ENCODE measurements at regions not wholly inside any gene's neighbourhood (a gene's known extent, or its start where the extent isn't known, plus 50 kb on each side); places are given as distances from the start of the nearest gene placed in this dataset.

GRCh38 chr14:26204366-26204727 is 393.5 kb downstream of the NOVA1 start:
- DNase-seq (ENCODE audit: low spot score), result no peak

DNA sequence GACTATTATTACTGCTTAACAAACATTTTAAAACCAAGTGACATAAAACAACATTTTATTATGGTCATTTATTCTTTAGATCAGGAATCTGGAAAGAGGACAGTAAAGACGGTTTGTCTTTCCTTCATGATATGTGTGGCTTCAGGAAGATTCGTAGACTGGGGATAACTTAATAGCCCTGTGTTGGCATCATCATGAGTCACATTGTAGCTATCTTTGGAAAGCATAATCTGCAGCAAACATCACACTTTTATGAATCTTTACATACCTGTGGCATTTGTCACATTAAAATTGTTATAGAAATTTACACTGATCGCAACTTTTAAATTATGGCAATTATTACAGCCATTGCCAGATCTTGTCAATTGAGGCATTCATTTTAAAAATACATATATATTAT is 397.1 kb downstream of the NOVA1 start:
- DNase-seq (ENCODE audit: low spot score), result no peak

- DNase-seq (ENCODE audit: low spot score), result no peak
Observed at GRCh38 chr14:26199590-26200370, 398.1 kb downstream of the NOVA1 start.

DNA sequence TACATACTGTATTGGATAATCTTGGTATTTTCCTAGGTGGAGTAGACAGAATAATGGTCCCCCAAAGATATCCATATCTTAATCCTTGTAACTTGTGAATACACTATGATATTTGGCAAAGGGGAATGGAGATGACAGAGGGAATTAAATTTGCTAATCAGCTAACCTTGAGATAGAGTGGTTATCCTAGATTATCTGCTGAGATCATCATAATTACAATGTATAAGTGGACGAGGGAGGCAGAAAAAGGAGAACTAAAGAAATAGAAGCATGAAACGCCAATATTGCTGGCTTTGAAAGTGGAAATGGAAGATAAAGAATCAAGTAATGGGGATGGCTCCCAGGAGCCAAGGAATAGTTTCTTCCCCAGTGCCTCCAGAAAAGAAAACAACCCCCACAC is 398.7 kb downstream of the NOVA1 start:
- no peak for DNase-seq (ENCODE audit: low spot score)

- no peak for DNase-seq (ENCODE audit: low spot score)
Observed at GRCh38 chr14:26194816-26195215, 403.0 kb downstream of the NOVA1 start.

DNA sequence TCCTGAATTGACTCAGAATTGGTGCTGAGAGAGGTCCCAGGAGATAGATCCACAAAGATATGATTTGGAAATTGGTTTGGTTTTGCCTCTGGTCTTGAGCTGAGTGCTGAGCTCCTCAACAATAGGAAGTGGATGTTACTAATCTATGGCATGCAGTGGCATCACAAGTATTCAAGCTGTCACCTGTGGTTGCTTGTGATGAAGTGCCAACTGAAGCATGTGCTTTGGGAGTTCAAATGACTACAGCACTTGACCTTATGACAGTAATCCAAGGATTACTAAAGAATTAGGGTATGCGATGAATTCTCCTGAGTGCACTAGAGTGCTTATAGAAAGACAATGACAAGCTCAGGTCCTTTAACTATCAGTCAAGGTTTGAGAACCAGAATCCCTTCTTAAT is 406.2 kb downstream of the NOVA1 start:
- no peak for DNase-seq (ENCODE audit: low spot score)

DNA sequence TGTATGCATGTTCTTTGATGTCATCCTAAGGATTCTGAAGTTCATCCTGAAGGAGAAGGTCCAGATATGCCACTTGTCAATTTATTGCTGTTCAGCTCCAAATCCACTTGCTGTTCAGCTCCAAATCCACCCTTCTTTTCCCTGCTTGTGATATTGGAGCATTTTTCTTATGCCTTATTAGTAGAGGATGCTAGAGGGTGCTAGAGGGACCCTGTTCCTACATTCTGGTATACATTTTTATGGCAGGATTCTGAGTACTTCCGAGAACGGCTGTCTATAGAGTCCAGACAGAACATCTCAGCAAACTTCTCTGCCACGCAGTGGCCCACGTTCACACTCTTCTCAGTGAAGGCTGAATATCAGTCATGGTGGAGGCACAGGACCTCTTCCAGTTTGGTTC is 406.7 kb downstream of the NOVA1 start:
- peak; percentile 15 for DNase-seq (ENCODE audit: low spot score)

- no peak for DNase-seq (ENCODE audit: low spot score)
Observed at GRCh38 chr14:26190646-26191045, 407.2 kb downstream of the NOVA1 start.

- DNase-seq (ENCODE audit: low spot score), result no peak
Observed at GRCh38 chr14:26187996-26188620, 409.7 kb downstream of the NOVA1 start.

DNA sequence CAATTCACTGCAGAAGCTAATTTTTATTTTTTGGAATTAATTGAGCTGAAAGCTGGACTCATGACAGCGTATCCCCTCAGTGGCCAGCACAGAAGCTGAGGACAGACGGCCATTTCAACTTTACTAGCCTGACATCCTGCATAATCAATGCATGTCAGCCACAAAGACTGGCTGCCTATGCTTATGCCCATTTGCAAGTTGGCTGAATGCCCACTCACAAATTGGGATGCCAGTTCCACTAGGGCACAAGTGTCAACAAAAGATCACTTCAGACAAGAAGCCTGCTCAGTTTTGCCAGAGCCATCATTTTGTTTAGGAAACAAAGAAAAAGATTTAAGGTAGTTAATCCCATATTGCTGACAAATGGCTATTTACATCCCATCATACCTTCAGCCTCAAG is 417.6 kb downstream of the NOVA1 start:
- DNase-seq (ENCODE audit: low spot score), result no peak

DNA sequence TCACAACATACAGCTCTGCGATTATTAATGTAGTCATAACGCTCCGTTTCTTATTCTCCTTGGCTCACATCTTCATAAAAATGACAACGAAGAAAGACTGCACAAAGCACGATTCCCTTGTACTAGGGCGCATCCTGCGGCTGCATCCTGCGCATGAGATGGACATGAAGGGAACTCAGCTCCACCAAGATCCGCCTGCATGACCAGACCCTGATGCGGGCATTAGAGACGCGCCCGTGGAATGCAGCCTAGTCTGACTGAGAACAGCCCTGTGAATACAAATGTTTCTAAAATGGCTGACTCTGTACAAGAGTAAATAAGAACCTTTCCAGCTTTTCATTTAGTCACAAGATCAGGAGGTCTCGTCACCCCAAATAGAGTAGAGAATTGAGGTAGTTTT is 422.2 kb downstream of the NOVA1 start:
- no peak for DNase-seq (ENCODE audit: low spot score)

DNA sequence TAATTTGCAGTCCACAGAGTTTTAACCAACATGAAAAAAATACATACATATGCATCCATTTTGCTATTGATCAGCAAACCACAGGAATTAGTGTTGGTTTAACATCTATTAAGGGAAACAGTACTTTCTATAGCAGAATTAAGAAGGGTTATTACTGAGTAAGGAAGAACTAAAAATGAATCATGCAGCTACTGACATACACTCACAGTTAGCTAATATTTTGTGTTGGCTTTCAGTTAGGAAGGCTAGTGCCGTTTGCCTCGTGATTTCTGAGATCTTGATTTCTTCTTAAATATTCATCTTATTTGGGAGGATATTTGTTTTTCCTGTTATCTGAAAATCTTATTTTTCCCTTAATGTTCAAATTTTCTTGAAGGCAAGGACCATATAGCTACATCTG is 423.4 kb downstream of the NOVA1 start:
- DNase-seq (ENCODE audit: low spot score), result no peak

GRCh38 chr14:26173581-26174110 is 424.2 kb downstream of the NOVA1 start:
- no peak for DNase-seq (ENCODE audit: low spot score)

GRCh38 chr14:26172396-26172795 is 425.4 kb downstream of the NOVA1 start:
- no peak for DNase-seq (ENCODE audit: low spot score)

DNA sequence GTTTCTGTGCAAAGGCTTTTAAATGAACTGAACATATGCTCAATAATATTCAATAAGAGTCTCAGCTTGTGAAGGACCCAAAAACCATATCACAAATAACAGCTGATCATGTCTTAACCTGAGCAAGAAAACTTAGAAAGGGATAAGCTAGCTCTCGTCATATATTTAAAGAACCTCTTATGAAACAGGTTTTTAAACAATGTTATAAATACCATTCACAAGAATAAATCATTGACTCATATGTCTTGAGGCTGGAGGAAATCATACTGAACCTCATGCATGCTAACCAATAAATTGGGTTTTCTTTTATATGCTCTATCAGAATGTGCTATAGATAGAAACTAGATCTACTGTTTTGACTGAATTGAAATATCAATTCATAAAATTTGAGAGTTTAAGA is 426.9 kb downstream of the NOVA1 start:
- no peak for DNase-seq (ENCODE audit: low spot score)

DNA sequence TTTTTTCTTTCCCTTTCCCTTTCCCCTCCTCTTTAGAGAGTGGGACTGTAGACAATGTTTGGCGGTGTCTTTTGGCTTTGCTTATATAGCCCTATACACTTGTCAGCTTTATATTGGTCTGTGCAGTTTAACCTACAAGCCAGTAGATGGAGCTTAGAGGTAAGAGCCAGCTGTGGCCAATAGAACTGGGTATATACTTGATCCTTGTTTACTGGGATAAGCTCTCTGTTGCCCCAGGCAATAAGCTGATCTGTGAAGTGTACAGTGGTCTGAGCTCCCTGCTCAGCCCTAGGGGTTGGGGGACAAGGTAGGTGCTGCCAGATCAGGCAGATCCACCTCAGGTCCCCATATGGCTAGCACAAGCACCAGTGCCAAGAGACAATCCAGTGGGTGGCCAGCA is 434.1 kb downstream of the NOVA1 start:
- DNase-seq (ENCODE audit: low spot score), result peak; percentile 21

GRCh38 chr14:26157517-26157916 is 440.3 kb downstream of the NOVA1 start:
- DNase-seq (ENCODE audit: low spot score), result no peak

DNA sequence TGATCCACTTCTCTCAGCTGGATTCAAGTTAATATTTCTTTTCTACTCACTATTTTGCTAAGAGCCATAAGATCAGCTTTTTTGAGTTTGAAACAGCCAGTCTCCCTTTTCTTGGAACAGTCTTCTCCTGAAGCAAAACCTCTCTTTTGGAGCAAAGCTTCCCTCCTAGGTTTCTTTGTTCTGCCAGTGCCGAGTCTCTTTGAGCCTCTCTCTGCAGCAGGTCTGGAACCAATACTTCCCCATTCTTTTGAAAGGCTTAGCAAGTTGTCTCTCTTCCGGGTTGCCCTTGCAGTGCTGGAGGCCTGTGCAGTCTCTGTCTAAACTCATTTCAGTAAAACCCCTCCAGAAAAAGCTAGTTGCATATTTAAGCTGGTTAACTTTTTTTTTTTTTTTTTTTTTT is 454.8 kb downstream of the NOVA1 start:
- no peak for DNase-seq (ENCODE audit: low spot score)

GRCh38 chr14:26138764-26139445 is 458.9 kb downstream of the NOVA1 start:
- peak; percentile 14 for DNase-seq (ENCODE audit: low spot score)

- no peak for DNase-seq (ENCODE audit: low spot score)
Observed at GRCh38 chr14:26137161-26137560, 460.7 kb downstream of the NOVA1 start.

GRCh38 chr14:26132061-26132645 is 465.7 kb downstream of the NOVA1 start:
- DNase-seq (ENCODE audit: low spot score), result no peak

GRCh38 chr14:26130690-26131089 is 467.1 kb downstream of the NOVA1 start:
- DNase-seq (ENCODE audit: low spot score), result no peak
